Fibroblast of lung (primary cell): ENCODE measurements at regions not wholly inside any gene's neighbourhood (a gene's known extent, or its start where the extent isn't known, plus 50 kb on each side); places are given as distances from the start of the nearest gene placed in this dataset.
"Not testable (repeated sequence)": the region's sequence is repeated elsewhere in the genome, so short reads cannot be mapped to it uniquely, and the experiment has no call there.

Experiments used
- DNase-seq, 2 donors: peaks; one replicate each; pipeline versions ENCODE4 v3.0.0 to v3.0.0-alpha.2; 2010; ENCODE audit warnings: low read depth in 2 of 2
- H2AFZ ChIP-seq: 2 replicates; pipeline ENCODE4 v1.5.1; 2012; ENCODE audit warnings: low read length, control low read depth, inconsistent platforms
- H3K27ac ChIP-seq: 2 replicates; pipeline ENCODE4 v1.5.1; 2011; ENCODE audit warnings: low read length, control low read depth; ENCODE audit not compliant: insufficient read depth
- H3K27me3 ChIP-seq: 2 replicates; pipeline ENCODE4 v1.5.1; 2011; ENCODE audit warnings: mild to moderate bottlenecking, low read length; ENCODE audit not compliant: control insufficient read depth, insufficient read depth
- H3K36me3 ChIP-seq: 2 replicates; pipeline ENCODE4 v1.5.1; 2011; ENCODE audit warnings: low read length; ENCODE audit not compliant: control insufficient read depth, insufficient read depth
- H3K4me1 ChIP-seq: 2 replicates; pipeline ENCODE4 v1.5.1; 2011; ENCODE audit warnings: low read length; ENCODE audit not compliant: control insufficient read depth, insufficient read depth; ENCODE audit errors: extremely low read depth
- H3K4me2 ChIP-seq: 2 replicates; pipeline ENCODE4 v1.5.1; 2011; ENCODE audit warnings: low read length, control low read depth; ENCODE audit not compliant: insufficient read depth; ENCODE audit errors: extremely low read depth
- H3K4me3 ChIP-seq, 4 experiments: fragments of 200-600 bp in 1 of 4; sonication (generic) in 1 of 4; replicated peaks in 1 of 4; 2 replicates each; pipeline ENCODE4 v1.5.1; 2011 to 2016; ENCODE audit warnings: low read length in 4 of 4, low read depth in 3 of 4, mild to moderate bottlenecking in 3 of 4, control low read depth in 2 of 4, inconsistent platforms in 1 of 4, mixed read lengths in 1 of 4; ENCODE audit not compliant: insufficient read depth in 1 of 4; ENCODE audit errors: control extremely low read depth in 1 of 4
- H3K79me2 ChIP-seq: 2 replicates; pipeline ENCODE4 v1.5.1; 2012; ENCODE audit warnings: mild to moderate bottlenecking, low read length, inconsistent platforms; ENCODE audit not compliant: control insufficient read depth, insufficient read depth
- H3K9ac ChIP-seq: 2 replicates; pipeline ENCODE4 v1.5.1; 2011; ENCODE audit warnings: mild to moderate bottlenecking, low read length, control low read depth; ENCODE audit not compliant: insufficient read depth
- H3K9me3 ChIP-seq: 2 replicates; pipeline ENCODE4 v1.5.1; 2012; ENCODE audit warnings: low read depth, low read length; ENCODE audit not compliant: control insufficient read depth, insufficient read depth
- H4K20me1 ChIP-seq: 2 replicates; pipeline ENCODE4 v1.5.1; 2011; ENCODE audit warnings: low read length; ENCODE audit not compliant: control insufficient read depth, insufficient read depth; ENCODE audit errors: extremely low read depth
- CTCF ChIP-seq, 2 donors: IDR thresholded peaks in 1 of 2; conservative IDR thresholded peaks in 1 of 2; 1 replicate in 1 of 2; 2 replicates in 1 of 2; pipeline ENCODE4 v1.5.1; 2011 to 2012; ENCODE audit warnings: low read length in 2 of 2, control low read depth in 1 of 2, inconsistent platforms in 1 of 2, low read depth in 1 of 2, mild to moderate bottlenecking in 1 of 2
- EZH2 ChIP-seq: IDR thresholded peaks from 2 replicates; pipeline ENCODE4 v1.5.1; 2012; ENCODE audit warnings: low read length, control low read depth, mild to moderate bottlenecking; ENCODE audit errors: missing control alignments

GRCh38 chr9:29245351-29245750 lies 1672.1 kb upstream of the C9orf72 start:
- no peak for TF ChIP-seq EZH2
- TF ChIP-seq CTCF (conservative IDR thresholded peaks at IDR 0.05 in 1 of 2, IDR thresholded peaks at IDR 0.05 in 1 of 2; ENCODE audit: low read depth in 1 of 2, low read length in 2 of 2) = no peak
- Histone ChIP-seq H3K27ac (no peak overlapping the region), H3K4me2 (no peak overlapping the region), H3K9me3 (no peaks in the 10 kb centered on the region), H3K4me1 (no peaks in the 10 kb centered on the region), H3K9ac (no peak overlapping the region), H2AFZ (no peak overlapping the region), H3K36me3 (no peaks in the 10 kb centered on the region), H3K4me3 (no peak overlapping the region), H3K79me2 (no peaks in the 10 kb centered on the region), H3K27me3 (no peaks in the 10 kb centered on the region), H4K20me1 (no peaks in the 10 kb centered on the region)
- DNase-seq = no peak

GRCh38 chr9:29270400-29270799 lies 1697.1 kb upstream of the C9orf72 start:
- H3K4me3 ChIP-seq, H3K36me3 ChIP-seq, H2AFZ ChIP-seq, H3K9ac ChIP-seq, H3K4me1 ChIP-seq, H3K4me2 ChIP-seq, H3K27ac ChIP-seq, DNase-seq, H3K9me3 ChIP-seq, H4K20me1 ChIP-seq, H3K79me2 ChIP-seq, H3K27me3 ChIP-seq: not testable (repeated sequence)

GRCh38 chr9:29282121-29282520 lies 1708.8 kb upstream of the C9orf72 start:
- H3K27ac ChIP-seq = no peak overlapping the region
- H3K79me2 ChIP-seq = no peaks in the 10 kb centered on the region
- TF ChIP-seq EZH2 (no peak), CTCF (conservative IDR thresholded peaks at IDR 0.05 in 1 of 2, IDR thresholded peaks at IDR 0.05 in 1 of 2; ENCODE audit: low read depth in 1 of 2, low read length in 2 of 2) (no peak)
- H3K9me3 ChIP-seq = no peaks in the 10 kb centered on the region
- no peaks in the 10 kb centered on the region for H3K36me3 ChIP-seq
- no peaks in the 10 kb centered on the region for H3K27me3 ChIP-seq
- H3K9ac ChIP-seq = no peak overlapping the region
- H3K4me3 ChIP-seq = no peak overlapping the region
- H3K4me2 ChIP-seq = no peak overlapping the region
- no peak overlapping the region for H2AFZ ChIP-seq
- no peaks in the 10 kb centered on the region for H4K20me1 ChIP-seq
- no peak for DNase-seq
- no peaks in the 10 kb centered on the region for H3K4me1 ChIP-seq

- no peak overlapping the region for H3K27ac ChIP-seq
- no peaks in the 10 kb centered on the region for H3K9me3 ChIP-seq
- no peak overlapping the region for H3K9ac ChIP-seq
- peak; percentile 0 to 3 for DNase-seq
- H3K27me3 ChIP-seq = no peaks in the 10 kb centered on the region
- H4K20me1 ChIP-seq = no peaks in the 10 kb centered on the region
- TF ChIP-seq CTCF (conservative IDR thresholded peaks at IDR 0.05 in 1 of 2, IDR thresholded peaks at IDR 0.05 in 1 of 2; ENCODE audit: low read depth in 1 of 2, low read length in 2 of 2) (peak in 1 of 2 donors; percentile 9), EZH2 (no peak)
- H3K4me2 ChIP-seq = no peak overlapping the region
- H3K79me2 ChIP-seq = no peaks in the 10 kb centered on the region
- no peak overlapping the region for H2AFZ ChIP-seq
- no peaks in the 10 kb centered on the region for H3K4me1 ChIP-seq
- H3K4me3 ChIP-seq = no peak overlapping the region
- no peaks in the 10 kb centered on the region for H3K36me3 ChIP-seq
Measured at GRCh38 chr9:29285818-29286217, 1712.5 kb upstream of the C9orf72 start.
